Body of pancreas (tissue), 4 donors: ENCODE measurements at regions not wholly inside any gene's neighbourhood (a gene's known extent, or its start where the extent isn't known, plus 50 kb on each side); places are given as distances from the start of the nearest gene placed in this dataset.

Source experiments
- POLR2A ChIP-seq, 3 donors: fragments of 450-650 bp; IDR thresholded peaks; one replicate each; pipeline ENCODE4 v1.6.1; 2016; ENCODE audit warnings: antibody characterized with exemption in 3 of 3, mild to moderate bottlenecking in 2 of 3
- TF ChIP-seq, protein P1 (sequence below), 7 experiments: fragments of 450-650 bp in 4 of 7; fragments of 200-600 bp in 3 of 7; sonication (generic) in 3 of 7; IDR thresholded peaks; one replicate each; pipeline ENCODE4 v1.5.1; 2016 to 2019; ENCODE audit warnings: antibody characterized with exemption in 7 of 7

DNA sequence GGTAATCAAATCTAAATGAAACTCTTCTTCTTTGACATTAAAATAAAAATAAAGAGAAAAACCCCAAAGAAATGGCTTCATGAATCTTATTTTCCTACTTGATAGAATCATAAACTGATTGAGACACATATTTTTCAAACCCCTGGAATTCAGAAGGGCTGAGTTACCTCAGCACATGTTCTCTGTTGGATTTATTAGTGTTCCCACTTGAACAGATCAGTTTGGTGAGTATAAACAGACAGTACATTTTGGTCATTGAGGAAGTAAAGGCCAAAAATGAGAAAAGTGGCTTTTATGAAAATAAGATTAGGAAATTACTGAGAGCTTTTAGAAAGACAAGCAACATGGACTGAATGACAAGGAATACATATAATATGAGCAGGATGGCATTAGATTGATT lies 620.4 kb downstream of the ANKRD50 start:
- TF ChIP-seq, protein P1, sequence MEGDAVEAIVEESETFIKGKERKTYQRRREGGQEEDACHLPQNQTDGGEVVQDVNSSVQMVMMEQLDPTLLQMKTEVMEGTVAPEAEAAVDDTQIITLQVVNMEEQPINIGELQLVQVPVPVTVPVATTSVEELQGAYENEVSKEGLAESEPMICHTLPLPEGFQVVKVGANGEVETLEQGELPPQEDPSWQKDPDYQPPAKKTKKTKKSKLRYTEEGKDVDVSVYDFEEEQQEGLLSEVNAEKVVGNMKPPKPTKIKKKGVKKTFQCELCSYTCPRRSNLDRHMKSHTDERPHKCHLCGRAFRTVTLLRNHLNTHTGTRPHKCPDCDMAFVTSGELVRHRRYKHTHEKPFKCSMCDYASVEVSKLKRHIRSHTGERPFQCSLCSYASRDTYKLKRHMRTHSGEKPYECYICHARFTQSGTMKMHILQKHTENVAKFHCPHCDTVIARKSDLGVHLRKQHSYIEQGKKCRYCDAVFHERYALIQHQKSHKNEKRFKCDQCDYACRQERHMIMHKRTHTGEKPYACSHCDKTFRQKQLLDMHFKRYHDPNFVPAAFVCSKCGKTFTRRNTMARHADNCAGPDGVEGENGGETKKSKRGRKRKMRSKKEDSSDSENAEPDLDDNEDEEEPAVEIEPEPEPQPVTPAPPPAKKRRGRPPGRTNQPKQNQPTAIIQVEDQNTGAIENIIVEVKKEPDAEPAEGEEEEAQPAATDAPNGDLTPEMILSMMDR (IDR thresholded peaks at IDR 0.05) = no peak
- TF ChIP-seq POLR2A (IDR thresholded peaks at IDR 0.05) = no peak
